HG02973 (cell line): ENCODE measurements at regions not wholly inside any gene's neighbourhood (a gene's known extent, or its start where the extent isn't known, plus 50 kb on each side); places are given as distances from the start of the nearest gene placed in this dataset.
"Not testable (repeated sequence)": the region's sequence is repeated elsewhere in the genome, so short reads cannot be mapped to it uniquely, and the experiment has no call there.

Experiments
- ATAC-seq: cut with Tn5 transposase; IDR thresholded peaks from one replicate; pipeline ENCODE4 v1.9.1; 2021; ENCODE audit warnings: moderate library complexity; ENCODE audit not compliant: unreplicated experiment

DNA sequence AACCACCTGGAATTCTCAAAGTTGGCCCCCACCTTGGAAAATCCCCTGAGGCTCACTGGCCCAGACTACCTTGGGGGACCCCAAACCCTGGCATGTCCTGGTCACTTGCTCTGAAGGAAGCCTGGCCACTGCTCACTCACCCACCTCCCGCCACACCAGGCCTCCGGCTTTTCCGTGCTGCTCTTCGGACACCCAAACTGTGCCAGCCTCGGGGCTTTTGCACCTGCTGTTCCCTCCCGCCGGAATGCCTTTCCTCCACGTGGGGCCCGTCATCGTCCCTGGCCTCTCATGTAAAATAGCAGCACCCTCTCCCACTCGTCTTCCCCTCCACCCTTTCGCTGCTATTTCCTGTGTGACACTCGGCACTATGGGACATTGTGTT lies 87.2 kb upstream of the NCOR2 start:
- no peak for ATAC-seq

DNA sequence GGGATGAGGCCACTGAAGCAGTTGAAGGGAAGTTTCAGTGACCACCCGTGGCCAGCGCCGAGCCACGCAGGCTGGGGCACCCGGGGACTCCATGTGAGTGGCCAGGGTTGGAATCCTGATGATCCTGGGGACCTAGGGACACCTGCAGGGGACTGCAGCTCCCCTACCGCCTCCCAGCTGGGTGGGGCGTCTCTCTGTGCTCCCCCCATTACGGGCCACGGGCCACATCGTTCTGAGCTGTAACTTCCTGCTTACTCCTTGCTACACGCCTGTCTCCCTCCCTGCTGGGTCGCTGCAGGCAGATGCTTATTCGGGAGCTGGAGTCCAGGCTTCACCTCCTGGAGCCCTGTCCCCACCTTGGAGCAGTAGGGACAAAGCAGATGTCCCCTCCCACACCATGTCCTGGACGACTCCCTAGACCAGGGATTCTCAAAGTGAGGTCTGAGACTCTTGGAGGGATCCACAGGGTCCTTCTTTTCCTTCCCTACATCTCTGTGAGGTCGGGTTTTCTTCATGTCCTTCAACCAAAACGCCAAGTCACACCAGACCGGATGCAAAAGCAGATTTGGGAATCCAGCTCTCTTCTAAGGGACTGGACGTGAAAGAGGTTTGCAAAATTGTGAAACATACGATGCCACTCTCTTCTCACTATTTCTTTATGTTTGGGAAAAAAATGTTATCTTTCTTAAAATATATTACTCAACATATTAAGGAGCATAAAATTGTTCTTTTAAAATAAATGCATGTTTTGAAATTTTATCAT lies 85.9 kb upstream of the NCOR2 start:
- no peak for ATAC-seq

DNA sequence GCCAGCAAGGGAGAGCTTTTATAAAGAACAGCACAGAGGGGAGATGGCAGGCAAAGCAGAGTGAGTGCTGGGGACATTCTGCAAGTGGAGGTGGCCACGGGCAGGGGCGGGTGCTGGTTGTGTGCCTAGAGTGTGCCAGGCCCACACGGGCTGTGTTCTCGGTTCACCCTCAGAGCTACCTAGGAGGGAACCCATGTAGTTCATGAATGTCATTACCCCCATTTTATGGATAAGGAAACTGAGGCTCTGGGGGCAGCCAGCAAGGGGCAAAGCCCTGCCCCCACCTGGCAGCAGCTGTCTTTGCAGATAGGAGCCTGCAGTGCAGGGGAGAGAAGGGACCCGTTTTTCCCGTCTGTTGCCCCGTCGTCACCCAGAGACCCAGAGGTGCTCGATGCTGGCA lies 85.2 kb upstream of the NCOR2 start:
- no peak for ATAC-seq

DNA sequence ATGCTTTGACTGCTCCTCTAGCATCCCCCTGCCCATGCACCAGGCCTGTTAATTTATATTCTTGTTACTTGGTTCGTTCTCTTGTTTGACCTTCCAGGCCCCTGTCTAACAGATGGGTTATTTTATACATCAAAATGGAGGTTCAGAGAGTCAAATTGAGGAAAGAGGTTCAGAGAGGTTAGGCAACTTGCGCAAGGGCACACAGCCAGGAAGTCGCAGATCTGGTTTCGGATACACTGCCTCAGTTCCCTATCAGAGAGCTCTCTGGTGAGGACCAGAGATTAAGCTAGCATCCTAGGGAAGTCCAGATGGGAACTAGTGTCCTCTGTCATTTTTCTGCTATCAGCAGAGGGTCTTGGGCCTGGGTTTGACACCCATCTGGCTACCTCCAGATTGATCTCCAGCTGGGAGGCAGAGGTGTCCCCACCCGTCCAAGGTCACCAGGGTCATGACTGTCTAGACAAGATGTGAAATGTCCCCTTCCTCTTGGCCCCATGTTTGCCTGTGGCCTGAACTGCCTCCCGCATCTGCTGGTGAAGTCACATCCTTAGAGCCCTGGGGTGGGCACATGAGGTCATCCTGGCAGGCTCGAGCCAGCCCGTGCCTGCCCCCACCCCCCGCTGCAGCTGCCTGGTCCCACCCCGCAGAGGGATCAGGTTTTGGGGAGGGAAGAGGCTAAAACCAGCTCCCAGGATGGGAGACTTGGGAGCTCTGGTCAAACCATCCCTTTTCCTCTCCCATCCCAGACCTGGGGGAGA lies 84.3 kb upstream of the NCOR2 start:
- ATAC-seq, result no peak

DNA sequence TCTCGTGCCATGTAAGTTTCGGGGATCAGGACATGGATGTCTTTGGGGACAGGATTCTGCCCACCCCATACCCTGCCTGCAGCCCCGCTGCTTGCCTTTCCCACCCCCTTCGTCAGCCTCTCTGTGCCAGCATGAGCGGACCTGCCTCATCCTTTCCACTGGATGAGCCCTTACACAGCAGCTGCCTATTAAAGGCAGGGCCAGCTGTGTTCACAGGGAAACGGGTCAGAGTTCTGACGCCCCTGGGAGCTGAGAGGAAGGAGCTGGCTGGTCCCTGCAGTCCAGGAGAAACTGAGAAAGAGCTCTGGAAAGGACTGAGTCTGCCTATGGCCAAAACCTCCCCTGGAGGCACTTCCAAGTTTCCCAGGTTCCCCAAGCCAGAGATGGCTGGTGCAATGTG lies 83.5 kb upstream of the NCOR2 start:
- ATAC-seq, result no peak

DNA sequence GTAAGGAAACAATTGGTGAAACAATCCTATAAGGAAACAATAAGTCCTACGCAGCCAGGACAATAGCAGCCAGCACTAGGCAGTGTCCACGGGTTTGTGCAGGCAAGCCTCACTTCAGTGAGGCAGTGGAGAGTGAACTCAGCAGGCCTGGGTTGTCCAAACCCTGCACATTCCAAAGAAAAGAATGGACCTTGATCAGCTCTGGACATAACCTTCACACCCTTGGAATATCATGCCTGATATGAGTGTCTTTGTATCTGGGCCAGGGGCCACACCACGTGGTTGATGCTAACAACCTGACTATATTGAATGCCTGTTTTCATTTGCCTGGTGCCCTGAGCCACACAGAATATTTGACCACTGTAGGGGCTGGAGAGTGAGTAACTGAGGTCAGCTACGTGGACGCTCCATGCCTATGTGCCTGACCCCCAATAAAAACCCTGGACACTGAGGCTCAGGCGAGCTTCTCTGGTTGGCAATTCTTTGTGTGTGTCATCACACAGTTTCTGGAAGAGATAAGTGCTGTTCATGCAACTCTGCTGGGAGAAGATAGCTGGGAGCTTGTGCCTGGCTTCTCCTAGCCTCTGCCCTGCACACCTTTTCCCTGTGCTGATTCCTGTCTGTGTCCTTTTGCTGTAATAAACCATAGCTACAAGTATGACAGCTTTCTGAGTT lies 81.4 kb upstream of the NCOR2 start:
- ATAC-seq, result no peak

DNA sequence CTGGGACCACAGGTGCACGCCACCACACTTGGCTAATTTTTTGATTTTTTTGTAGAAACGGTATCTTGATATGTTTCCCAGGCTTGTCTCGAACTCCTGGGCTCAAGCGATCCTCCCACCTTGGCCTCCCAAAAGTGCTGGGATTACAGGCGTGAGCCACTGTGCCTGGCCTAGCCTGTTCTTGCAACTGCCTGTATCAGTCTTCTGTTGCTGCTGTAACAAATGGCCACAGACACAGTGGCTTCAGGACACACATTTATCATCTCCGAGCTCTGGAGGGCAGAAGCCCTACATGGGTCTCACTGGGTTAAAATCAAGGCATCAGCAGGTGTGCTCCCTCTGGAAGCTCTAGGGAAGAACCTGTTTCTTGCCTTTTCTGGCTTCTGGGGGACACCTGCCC lies 79.9 kb upstream of the NCOR2 start:
- ATAC-seq, result no peak

DNA sequence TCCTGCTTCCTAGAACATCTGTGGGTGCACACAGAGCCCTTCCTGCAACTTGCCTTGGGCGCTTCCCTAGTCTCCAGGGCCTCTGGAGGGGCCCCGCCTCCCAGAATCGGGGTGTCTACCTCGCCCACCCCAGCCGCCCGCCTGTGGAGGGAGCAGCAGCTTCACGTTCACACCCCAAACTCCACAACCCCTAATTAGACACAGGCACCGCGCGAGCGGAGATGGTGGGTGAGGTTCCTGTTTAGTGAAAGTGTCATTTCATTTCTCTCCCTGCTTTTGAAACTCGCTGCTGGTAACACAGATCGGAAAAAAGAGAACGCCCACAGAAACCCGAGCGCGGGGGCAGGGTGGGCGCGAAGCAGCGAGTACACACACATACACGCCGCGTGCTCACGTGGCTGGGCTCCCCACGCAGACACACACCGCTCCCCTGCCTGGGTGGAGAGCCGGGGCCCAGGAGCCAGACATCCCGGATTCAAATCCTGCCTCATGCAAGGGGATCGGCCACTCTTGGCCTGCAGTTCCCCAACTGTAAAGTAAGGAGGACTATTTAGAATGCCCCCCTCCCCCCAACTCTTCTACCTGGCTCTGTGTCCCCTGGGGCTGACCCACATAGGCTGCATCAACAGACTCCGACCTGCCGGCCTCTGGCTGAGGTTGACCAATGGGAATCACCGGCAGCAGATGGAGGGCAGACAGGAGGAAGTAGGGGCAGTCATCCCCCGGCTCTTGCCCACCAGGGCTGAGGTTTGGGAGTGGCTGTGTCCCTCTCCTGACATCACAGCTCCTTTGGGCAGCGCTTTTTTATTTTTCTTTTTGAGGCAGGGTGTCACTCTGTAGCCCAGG lies 79.2 kb upstream of the NCOR2 start:
- ATAC-seq, result no peak

DNA sequence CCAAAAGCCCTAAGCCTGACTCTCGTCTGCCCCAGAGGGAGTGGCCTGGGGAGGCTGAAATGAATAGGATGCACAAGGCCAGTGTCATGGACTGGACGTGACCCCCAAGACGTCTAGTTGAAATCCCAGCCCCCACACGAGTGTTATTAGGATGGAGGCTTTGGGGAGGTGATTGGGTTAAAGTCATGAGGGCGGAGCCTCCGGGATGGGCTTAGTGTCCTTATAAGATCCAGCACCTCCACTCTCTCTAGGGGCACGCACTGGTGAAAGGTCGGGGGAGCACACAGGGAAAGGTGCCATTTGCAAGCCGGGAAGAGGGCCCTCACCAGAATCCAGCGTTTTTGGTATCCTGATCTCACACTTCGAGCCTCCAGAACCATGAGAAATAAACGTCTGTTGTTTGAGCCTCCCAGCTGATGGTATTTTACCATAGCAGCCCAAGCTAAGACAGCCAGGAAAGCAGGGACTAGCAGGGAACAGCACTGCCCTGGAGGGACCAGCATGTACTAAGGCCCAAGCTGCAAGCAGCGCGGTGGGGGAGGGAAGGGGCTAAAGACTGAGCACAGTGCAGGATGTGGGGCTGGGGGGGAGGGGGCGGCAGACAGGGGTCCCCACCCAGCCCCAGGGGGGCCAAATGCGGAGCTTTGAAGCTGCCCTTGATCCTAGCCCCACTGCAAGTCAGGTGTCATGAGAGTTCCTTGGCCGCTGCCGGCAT lies 78.3 kb upstream of the NCOR2 start:
- no peak for ATAC-seq

DNA sequence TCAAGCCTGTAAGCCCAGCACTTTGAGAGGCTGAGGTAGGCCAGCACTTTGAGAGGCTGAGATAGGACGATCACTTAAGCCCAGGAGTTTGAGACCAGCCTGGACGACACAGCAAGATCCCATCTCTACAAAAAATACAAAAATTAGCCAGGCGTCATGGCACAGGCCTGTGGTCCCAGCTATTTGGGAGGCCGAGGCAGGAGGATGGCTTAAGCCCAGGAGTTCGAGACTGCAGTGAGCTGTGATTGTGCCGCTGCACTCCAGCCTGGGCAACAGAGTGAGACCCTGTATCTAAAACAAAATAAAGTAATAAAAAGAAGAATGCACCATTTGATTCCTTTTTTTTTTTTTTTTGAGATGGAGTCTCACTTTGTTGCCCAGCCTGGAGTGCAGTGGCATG lies 76.4 kb upstream of the NCOR2 start:
- ATAC-seq, result not testable (repeated sequence)

DNA sequence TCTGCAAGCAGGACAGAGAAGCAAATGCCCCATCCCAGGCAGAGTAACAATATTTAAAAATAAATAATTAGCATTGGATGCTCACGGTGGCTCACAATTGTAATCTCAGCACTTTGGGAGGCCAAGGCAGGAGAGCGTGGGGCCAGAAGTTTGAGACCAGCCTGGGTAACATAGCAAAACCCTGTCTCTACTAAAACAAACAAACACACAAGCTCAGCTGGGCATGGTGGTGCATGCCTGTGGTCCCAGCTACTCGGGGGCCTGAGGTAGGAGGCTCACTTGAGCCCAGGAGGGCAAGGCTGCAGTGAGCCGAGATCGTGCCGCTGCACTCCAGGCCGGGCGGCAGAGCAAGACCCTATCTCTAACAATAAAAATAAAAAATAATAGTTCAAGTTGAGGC lies 74.7 kb upstream of the NCOR2 start:
- no peak for ATAC-seq

DNA sequence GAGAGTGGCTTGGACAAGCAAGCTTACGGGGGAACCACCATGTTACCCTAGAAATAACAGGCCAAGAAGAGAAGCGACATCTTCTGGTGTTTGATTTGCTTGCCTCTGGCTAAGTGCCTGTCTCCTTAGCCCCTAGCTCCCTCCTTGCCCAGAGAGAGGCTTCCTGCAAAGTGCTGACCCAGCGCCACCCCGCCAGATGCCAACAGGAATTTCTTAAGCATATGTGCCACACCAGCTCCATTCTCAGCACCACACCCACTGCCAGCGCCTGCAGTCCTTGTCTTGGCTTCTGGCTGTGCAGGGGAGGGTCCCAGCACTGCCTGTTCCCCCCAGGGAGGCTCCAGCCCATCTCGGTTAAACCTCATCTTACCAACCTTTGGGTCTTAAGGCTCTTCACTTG lies 74.2 kb upstream of the NCOR2 start:
- no peak for ATAC-seq

DNA sequence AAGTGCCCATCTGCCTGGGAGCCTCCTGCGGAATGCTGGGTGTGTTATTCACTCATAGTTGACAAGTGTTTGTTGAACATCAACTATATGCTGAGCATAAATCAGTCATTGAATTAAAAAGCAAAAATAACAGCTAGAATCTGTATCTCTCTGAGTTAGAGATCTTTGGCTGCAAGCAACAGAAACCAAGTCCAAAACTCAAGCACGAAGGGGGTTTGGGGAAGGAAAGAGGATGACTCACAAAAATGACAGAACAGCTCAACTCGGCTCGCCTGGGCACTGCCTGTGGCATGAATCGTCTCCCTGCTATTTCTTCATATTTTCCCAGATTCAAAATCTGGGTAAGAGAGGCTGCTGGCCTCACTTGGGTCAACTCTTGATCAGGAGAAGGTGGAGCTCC lies 72.6 kb upstream of the NCOR2 start:
- no peak for ATAC-seq

DNA sequence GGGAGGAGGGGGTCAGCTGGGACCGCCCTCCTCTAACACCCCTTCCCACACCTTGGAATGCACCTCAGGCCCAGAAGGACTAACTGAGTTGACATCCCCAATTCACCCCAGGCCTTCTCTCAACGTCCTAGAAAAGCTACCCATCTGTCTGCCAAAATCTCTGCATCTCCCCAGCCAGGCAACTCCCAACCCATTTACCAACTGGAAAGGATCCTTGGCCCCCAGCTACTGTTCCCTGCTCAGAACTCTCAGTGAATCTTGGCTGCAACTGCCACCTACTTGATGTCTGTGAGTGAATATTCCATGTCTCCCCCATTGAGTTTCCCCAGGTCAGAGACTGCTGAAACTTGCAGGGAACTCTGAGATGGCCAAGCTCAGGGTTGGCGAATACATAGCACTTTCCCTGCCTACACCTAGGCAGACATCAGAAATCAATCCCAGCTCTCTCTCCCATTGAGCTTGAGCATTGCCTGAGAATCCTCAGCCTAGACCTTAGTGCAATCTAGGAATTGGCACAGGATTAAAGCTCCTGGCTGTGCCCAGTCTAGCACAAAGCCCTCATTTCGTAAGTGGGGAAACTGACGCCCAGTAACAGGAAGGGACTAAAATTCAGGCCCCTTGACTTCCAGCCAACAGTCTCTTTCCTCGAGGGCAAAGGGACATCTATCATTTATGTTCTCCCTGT lies 71.9 kb upstream of the NCOR2 start:
- ATAC-seq, result no peak

DNA sequence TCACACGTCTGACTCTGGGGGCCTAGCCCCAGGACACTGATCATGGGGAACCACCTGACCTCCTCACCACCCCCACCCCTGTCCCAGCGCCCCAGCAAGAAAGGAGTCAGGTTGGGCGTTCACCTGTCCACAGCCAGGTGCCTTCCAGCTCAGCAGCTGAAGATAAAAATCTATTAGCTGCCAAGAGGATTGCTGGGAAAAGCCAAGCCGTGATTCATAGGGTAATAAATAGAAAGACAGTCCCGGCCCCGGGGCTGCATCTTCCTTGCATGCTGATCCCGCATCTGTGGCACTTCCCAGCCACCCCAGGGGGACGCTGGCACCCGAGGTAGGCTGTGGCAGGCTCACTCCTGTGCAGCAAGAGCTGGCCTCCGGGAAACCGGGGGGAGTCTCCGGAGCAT lies 70.2 kb upstream of the NCOR2 start:
- ATAC-seq, result no peak

DNA sequence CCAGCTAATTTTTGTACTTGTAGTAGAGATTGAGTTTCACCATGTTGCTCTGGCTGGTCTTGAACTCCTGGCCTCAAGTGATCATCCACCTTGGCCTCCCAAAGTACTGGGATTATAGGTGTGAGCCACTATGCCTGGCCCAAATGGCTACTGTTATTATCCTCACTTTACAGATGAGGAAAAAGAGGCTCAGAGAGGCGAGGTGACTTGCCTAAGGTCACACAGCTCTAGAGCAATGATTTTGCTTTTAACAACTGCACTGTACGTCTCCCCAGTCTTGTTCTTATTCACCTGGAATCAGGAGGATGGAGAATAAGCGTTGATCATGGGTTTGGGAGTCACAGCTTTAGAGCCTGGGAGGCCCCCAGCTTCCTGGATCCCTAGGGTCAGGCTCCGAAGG lies 69.8 kb upstream of the NCOR2 start:
- ATAC-seq, result no peak

DNA sequence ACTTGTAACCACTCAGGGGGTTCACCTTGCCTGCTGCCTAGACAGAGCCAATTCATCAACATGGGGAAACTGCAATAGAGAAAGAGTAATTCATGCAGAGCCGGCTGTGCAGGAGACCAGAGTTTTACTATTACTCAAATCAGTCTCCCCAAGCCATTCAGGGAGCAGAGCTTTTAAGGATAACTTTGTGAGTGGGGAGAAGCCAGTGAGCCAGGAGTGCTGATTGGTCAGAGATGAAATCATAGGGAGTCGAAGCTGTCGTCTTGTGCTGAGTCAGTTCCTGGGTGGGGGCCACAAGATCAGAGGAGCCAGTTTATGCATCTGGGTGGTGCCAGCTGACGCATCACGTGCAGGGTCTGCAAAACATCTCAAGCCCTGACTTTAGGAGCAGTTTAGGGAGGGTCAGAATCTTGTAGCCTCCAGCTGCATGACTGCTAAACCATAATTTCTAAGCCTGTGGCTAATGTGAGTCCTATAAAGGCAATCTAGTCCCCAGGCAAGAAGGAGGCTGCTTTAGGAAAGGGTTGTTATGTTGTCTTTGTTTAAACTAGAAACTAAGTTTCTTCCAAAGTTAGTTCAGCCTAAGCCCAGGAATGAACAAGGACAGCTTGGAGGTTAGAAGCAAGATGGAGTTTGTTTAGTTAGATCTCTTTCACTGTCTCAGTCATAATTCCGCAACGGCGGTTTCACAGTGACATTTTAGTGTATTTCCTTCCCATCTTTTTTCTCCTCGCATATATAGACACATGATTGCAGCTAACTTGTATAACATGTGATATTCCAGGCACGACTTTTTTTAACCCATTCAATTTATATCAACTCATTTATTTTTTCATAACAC lies 68.9 kb upstream of the NCOR2 start:
- no peak for ATAC-seq

DNA sequence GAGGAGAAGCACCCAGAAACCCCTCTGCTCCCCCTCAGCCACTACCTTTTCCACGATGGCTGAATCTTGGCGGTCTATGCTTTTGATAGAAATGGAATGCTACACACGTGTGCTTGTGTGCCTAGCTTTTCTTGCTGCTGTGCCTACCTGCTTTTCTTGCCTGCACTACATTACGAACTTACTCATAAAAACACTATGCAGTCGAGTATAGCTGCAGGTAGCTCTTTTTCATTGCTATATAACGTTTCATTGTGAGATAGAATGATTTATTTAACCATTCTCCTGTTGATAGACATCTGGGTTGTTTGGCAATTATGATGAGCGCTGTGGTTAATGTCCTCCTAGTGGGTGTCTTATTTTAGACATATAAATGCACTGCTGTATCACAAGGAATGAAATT lies 67.9 kb upstream of the NCOR2 start:
- ATAC-seq, result no peak
